CD4-positive, alpha-beta memory T cell (primary cell): ENCODE measurements at regions not wholly inside any gene's neighbourhood (a gene's known extent, or its start where the extent isn't known, plus 50 kb on each side); places are given as distances from the start of the nearest gene placed in this dataset.

Experiments
- CTCF ChIA-PET: fragments of 350-600 bp; sonication (Branson Sonifier 250); formaldehyde crosslinking; loops from one replicate; lab custom pipeline; 2021; ENCODE audit warnings: inconsistent platforms; ENCODE audit not compliant: partially characterized antibody; lab: Charles Lee
- POLR2A ChIA-PET: fragments of 350-600 bp; sonication (Branson Sonifier 250); formaldehyde crosslinking; loops from one replicate; lab custom pipeline; 2021; ENCODE audit not compliant: partially characterized antibody; lab: Charles Lee
- DNase-seq, 5 donors: peaks; one replicate each; pipeline versions ENCODE4 v3.0.0 to v3.0.0-alpha.2; 2020 to 2022; ENCODE audit warnings: mixed read lengths in 1 of 5
- H3K27ac ChIP-seq: one replicate; pipeline ENCODE4 v1.7.0; 2013; ENCODE audit warnings: low read depth, low read length
- H3K27me3 ChIP-seq: 2 replicates; pipeline ENCODE4 v1.7.0; 2013; ENCODE audit warnings: mild to moderate bottlenecking, low read length, moderate library complexity; ENCODE audit not compliant: insufficient read depth
- H3K36me3 ChIP-seq: 2 replicates; pipeline ENCODE4 v1.7.0; 2013; ENCODE audit warnings: mild to moderate bottlenecking, low read length, moderate library complexity; ENCODE audit not compliant: insufficient read depth
- H3K4me1 ChIP-seq: 2 replicates; pipeline ENCODE4 v1.7.0; 2013; ENCODE audit warnings: mild to moderate bottlenecking, low read length, moderate library complexity; ENCODE audit not compliant: insufficient read depth
- H3K4me3 ChIP-seq, 2 donors: one replicate each; pipeline ENCODE4 v1.7.0; 2013; ENCODE audit warnings: low read length in 2 of 2, mild to moderate bottlenecking in 1 of 2
- H3K9me3 ChIP-seq, 2 donors: one replicate each; pipeline ENCODE4 v1.7.0; 2013; ENCODE audit warnings: low read length in 2 of 2, control low read depth in 1 of 2; ENCODE audit not compliant: control insufficient read depth in 1 of 2
- H3K27ac Mint-ChIP-seq, 7 donors: one replicate each; pipeline ENCODE4 v1.8.0; 2020 to 2021; ENCODE audit warnings: mixed read lengths in 7 of 7, mild to moderate bottlenecking in 6 of 7, inconsistent platforms in 3 of 7, moderate library complexity in 3 of 7
- H3K27me3 Mint-ChIP-seq, 2 donors: one replicate each; pipeline ENCODE4 v1.8.0; 2020 to 2021; ENCODE audit warnings: mixed read lengths in 2 of 2
- H3K36me3 Mint-ChIP-seq, 2 donors: one replicate each; pipeline ENCODE4 v1.8.0; 2020 to 2021; ENCODE audit warnings: mixed read lengths in 2 of 2, inconsistent platforms in 1 of 2, mild to moderate bottlenecking in 1 of 2
- H3K4me1 Mint-ChIP-seq, 4 donors: one replicate each; pipeline ENCODE4 v1.8.0; 2020 to 2021; ENCODE audit warnings: mixed read lengths in 4 of 4, mild to moderate bottlenecking in 1 of 4
- H3K4me3 Mint-ChIP-seq, 8 donors: one replicate each; pipeline ENCODE4 v1.8.0; 2020 to 2021; ENCODE audit warnings: mixed read lengths in 8 of 8, mild to moderate bottlenecking in 7 of 8, moderate library complexity in 6 of 8, inconsistent platforms in 3 of 8
- H3K9me3 Mint-ChIP-seq, 8 donors: one replicate each; pipeline ENCODE4 v1.8.0; 2020 to 2021; ENCODE audit warnings: mixed read lengths in 8 of 8, mild to moderate bottlenecking in 5 of 8, inconsistent platforms in 3 of 8, moderate library complexity in 1 of 8
- intact Hi-C: fragments of 100-400 bp; cut with micrococcal nuclease; formaldehyde crosslinking; loops from one replicate; pipeline ENCODE4 v1.15.1; 2023

DNA sequence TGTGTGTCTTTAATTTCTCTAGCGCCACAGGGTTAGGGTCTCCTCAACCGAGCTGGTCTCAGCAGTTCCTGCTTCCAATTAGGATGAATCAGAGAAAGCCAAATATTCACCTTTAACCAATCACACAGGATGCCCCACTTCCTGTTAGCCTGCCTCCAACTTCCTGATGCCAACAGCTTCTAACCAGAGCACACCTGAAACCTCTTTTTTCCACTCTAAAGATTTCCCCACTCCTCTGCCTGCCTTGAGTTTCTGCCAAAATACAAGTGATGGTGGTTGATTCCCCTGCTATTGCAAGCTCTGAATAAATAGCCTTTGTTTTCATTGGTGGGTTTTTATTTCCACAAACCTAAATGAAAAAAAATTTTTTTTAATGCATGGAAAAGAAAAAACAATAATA is 144.7 kb upstream of the UST start:
- Histone ChIP-seq H3K4me1 (no peaks in the 10 kb centered on the region), H3K9me3 (no peaks in the 10 kb centered on the region), H3K27ac (no peak overlapping the region), H3K27me3 (peaks cover 3% of the 10 kb centered on the region), H3K36me3 (no peaks in the 10 kb centered on the region), H3K4me3 (no peak overlapping the region)
- DNase-seq: no peak
- Mint-ChIP-seq H3K27ac (no peak overlapping the region), H3K9me3 (peaks cover 3 to 20% (median 13%) of the 10 kb centered on the region in 8 donors), H3K36me3 (no peaks in the 10 kb centered on the region), H3K4me1 (peaks cover 0 to 3% (median 0%) of the 10 kb centered on the region in 4 donors), H3K4me3 (no peak overlapping the region), H3K27me3 (peaks cover 7 to 10% of the 10 kb centered on the region in 2 donors)
- intact Hi-C loops: no loop called here
- ChIA-PET CTCF (no interaction called here), POLR2A (no interaction called here)

DNA sequence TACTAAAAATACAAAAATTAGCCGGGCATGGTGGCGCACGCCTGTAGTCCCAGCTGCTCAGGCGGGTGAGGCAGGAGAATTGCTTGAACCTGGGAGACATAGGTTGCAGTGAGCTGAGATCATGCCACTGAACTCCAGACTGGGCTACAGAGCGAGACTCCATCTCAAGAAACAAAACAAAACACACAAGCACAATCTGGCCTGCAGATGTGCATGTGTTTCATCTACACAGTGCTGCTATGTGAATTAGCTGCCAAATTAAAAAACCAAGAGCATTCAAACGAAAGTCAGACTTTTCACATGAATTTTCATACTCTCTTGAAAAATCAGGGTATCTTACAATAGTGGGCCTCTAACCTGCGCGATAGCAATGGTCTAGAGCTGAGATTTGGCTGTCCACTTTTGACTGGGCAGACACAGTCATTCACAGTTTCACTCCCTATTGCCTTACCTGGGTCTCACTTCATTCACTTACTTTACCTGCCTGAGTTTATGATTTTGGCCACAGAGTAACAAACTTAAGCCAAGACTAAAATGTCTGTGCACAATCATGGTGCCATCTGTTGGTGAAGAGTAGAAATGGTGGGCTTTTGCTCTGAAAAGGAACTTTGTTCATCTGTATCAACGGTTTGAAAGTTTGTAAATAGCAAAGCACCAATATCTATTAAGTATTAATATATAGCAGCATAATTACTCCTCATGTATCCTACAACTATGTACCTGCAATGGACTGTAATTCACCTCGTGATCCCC is 138.5 kb upstream of the UST start:
- H3K27me3 ChIP-seq: peaks cover 3% of the 10 kb centered on the region
- DNase-seq: no peak
- Mint-ChIP-seq H3K9me3 (peaks cover 0 to 2% (median 0%) of the 10 kb centered on the region in 8 donors), H3K4me1 (no peaks in the 10 kb centered on the region), H3K4me3 (no peak overlapping the region), H3K36me3 (no peaks in the 10 kb centered on the region), H3K27ac (no peak overlapping the region), H3K27me3 (peaks cover 9 to 11% of the 10 kb centered on the region in 2 donors)
- H3K4me1 ChIP-seq: no peaks in the 10 kb centered on the region
- intact Hi-C loops: no loop called here
- no peaks in the 10 kb centered on the region for H3K36me3 ChIP-seq
- POLR2A ChIA-PET: no interaction called here
- CTCF ChIA-PET: interaction anchor here (1.0 kb wide), 1 partner anchor 9 kb away, joined by 3 read pairs; no protein-coding TSS in a partner anchor
- H3K9me3 ChIP-seq: no peaks in the 10 kb centered on the region
- no peak overlapping the region for H3K4me3 ChIP-seq
- no peak overlapping the region for H3K27ac ChIP-seq

DNA sequence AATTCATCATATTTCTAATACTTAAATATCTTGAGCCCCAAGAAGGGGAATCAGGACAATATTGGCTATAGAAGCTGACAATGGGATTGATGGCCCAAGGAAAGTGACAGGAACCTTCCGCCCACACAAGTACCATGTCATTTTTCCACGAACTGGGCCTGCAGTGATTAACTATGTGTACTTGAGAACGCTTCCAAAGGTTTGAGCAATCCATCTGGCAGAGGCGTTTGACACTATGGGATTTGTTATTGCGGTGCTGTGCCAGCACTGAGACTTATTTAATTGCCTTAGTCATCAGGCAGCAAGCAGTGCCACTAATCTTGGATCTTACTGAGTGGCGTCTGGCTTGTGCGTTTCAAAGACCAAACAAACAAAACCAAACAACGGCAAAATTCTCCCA is 135.6 kb upstream of the UST start:
- H3K27ac Mint-ChIP-seq: no peak overlapping the region
- H3K36me3 Mint-ChIP-seq: no peaks in the 10 kb centered on the region
- Histone ChIP-seq H3K36me3 (no peaks in the 10 kb centered on the region), H3K27ac (no peak overlapping the region), H3K27me3 (no peaks in the 10 kb centered on the region), H3K4me1 (no peaks in the 10 kb centered on the region), H3K9me3 (no peaks in the 10 kb centered on the region), H3K4me3 (no peak overlapping the region)
- no peak for DNase-seq
- H3K4me1 Mint-ChIP-seq: no peaks in the 10 kb centered on the region
- no peak overlapping the region for H3K4me3 Mint-ChIP-seq
- peaks cover 8 to 9% of the 10 kb centered on the region in 2 donors for H3K27me3 Mint-ChIP-seq
- ChIA-PET POLR2A (no interaction called here), CTCF (no interaction called here)
- intact Hi-C loops: no loop called here
- peaks cover 0 to 2% (median 0%) of the 10 kb centered on the region in 8 donors for H3K9me3 Mint-ChIP-seq

DNA sequence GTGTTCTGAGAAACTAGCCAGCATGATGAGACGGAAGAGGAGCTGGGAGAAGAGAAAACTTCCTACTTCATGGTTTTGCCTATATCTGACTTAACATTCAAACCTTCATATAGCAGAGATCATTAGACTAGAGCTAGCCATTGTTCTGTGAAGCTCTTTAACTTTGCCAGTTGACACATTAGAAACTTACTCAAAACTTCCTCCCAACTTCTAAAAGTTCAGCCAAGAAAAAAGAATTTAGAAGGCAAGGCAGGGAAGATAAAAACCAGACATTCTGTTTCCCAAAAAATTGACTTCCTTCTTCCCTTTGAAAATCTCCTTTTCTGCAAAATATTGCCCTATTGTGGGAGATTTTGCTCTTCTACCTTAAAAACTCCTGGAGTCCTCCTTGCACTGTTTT is 134.8 kb upstream of the UST start:
- no peak overlapping the region for H3K4me3 ChIP-seq
- H3K27ac Mint-ChIP-seq: no peak overlapping the region
- intact Hi-C loops: no loop called here
- ChIA-PET CTCF (interaction anchor here (0.6 kb wide), 1 partner anchor 1459 kb away, joined by 3 read pairs; no protein-coding TSS in a partner anchor), POLR2A (no interaction called here)
- H3K9me3 Mint-ChIP-seq: peaks cover 0 to 2% (median 0%) of the 10 kb centered on the region in 8 donors
- H3K36me3 ChIP-seq: no peaks in the 10 kb centered on the region
- no peak for DNase-seq
- H3K27ac ChIP-seq: no peak overlapping the region
- H3K4me1 ChIP-seq: no peaks in the 10 kb centered on the region
- H3K9me3 ChIP-seq: no peaks in the 10 kb centered on the region
- H3K36me3 Mint-ChIP-seq: no peaks in the 10 kb centered on the region
- H3K4me1 Mint-ChIP-seq: no peaks in the 10 kb centered on the region
- no peaks in the 10 kb centered on the region for H3K27me3 ChIP-seq
- H3K4me3 Mint-ChIP-seq: no peak overlapping the region
- peaks cover 6 to 8% of the 10 kb centered on the region in 2 donors for H3K27me3 Mint-ChIP-seq

DNA sequence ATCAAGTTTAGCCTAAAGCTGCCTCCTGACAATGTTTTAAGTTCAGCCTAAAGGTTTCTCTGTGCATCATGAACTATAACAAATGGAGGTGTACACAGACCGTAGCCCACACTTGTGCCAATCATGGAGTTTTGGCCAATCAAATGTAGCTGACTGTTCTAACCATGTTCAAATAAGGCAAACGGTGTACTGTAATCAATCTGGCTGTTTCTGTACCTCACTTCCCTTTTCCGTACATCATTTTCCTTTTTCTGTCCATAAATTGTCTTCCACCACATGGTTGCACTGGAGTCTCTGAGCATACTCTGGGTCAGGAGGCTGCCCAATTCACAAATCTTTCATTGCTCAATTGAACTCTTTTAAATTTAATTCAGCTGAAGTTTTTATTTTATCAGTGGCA is 132.2 kb upstream of the UST start:
- Histone ChIP-seq H3K4me1 (no peaks in the 10 kb centered on the region), H3K9me3 (no peaks in the 10 kb centered on the region), H3K27me3 (no peaks in the 10 kb centered on the region), H3K27ac (no peak overlapping the region), H3K4me3 (no peak overlapping the region), H3K36me3 (no peaks in the 10 kb centered on the region)
- H3K27me3 Mint-ChIP-seq: peaks cover 4 to 12% of the 10 kb centered on the region in 2 donors
- no peak overlapping the region for H3K4me3 Mint-ChIP-seq
- no peaks in the 10 kb centered on the region for H3K36me3 Mint-ChIP-seq
- H3K4me1 Mint-ChIP-seq: peaks cover 0 to 2% (median under 1%) of the 10 kb centered on the region in 4 donors
- intact Hi-C loops: no loop called here
- H3K9me3 Mint-ChIP-seq: peaks cover 0 to 2% (median 0%) of the 10 kb centered on the region in 8 donors
- POLR2A ChIA-PET: no interaction called here
- no peak for DNase-seq
- CTCF ChIA-PET: no interaction called here
- no peak overlapping the region for H3K27ac Mint-ChIP-seq

DNA sequence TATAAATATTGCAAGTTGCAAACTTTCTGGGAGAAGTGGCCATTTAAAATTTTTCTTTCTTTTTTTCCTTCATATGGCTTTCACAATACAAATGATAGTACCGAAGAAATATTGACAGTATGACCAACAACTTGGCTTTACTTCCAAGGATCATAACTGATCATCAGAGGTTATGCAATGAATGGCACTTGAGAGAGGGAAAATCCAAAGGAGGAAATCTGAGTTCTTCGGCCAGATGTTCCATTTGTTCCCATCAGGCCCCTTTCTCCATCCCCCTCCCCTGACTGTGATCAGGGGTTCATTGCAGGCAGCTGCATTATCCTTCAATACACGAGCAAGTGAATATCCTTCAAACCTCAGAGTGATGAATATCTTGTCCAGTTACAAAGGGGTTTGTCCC is 130.0 kb upstream of the UST start:
- no peak overlapping the region for H3K27ac Mint-ChIP-seq
- H3K9me3 ChIP-seq: no peaks in the 10 kb centered on the region
- intact Hi-C loops: no loop called here
- H3K4me1 ChIP-seq: no peaks in the 10 kb centered on the region
- no peaks in the 10 kb centered on the region for H3K27me3 ChIP-seq
- H3K27me3 Mint-ChIP-seq: peaks cover 1 to 14% of the 10 kb centered on the region in 2 donors
- no peak overlapping the region for H3K4me3 ChIP-seq
- H3K4me1 Mint-ChIP-seq: peaks cover 0 to 2% (median under 1%) of the 10 kb centered on the region in 4 donors
- CTCF ChIA-PET: no interaction called here
- no peaks in the 10 kb centered on the region for H3K36me3 ChIP-seq
- no peaks in the 10 kb centered on the region for H3K9me3 Mint-ChIP-seq
- H3K4me3 Mint-ChIP-seq: no peak overlapping the region
- no peak overlapping the region for H3K27ac ChIP-seq
- POLR2A ChIA-PET: no interaction called here
- DNase-seq: no peak
- H3K36me3 Mint-ChIP-seq: no peaks in the 10 kb centered on the region

DNA sequence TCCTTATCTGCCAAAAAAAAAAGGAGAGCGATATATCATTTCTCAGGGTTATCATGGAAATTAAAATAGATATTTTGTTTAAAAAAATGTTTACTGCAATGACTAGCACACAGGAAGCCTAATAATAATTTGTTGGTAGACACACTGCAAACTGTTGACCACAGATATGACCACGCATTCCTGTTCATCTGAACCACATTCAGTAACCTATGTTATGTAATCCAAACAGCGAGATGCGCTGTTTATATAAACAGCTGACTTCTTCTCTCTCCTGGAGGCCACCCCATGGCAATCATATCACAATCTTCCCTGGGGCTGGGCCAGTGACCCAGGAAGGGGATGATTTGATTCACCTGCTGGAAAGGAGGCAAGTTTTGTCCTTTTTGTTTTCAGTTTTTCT is 129.3 kb upstream of the UST start:
- Histone ChIP-seq H3K9me3 (no peaks in the 10 kb centered on the region), H3K27ac (no peak overlapping the region), H3K4me3 (no peak overlapping the region), H3K4me1 (no peaks in the 10 kb centered on the region), H3K27me3 (no peaks in the 10 kb centered on the region), H3K36me3 (no peaks in the 10 kb centered on the region)
- H3K27ac Mint-ChIP-seq: no peak overlapping the region
- POLR2A ChIA-PET: no interaction called here
- CTCF ChIA-PET: no interaction called here
- H3K9me3 Mint-ChIP-seq: no peaks in the 10 kb centered on the region
- no peak overlapping the region for H3K4me3 Mint-ChIP-seq
- peaks cover 0 to 12% of the 10 kb centered on the region in 2 donors for H3K27me3 Mint-ChIP-seq
- H3K4me1 Mint-ChIP-seq: peaks cover 0 to 2% (median under 1%) of the 10 kb centered on the region in 4 donors
- intact Hi-C loops: no loop called here
- H3K36me3 Mint-ChIP-seq: no peaks in the 10 kb centered on the region
- no peak for DNase-seq
